T-helper 17 cell (primary cell): ENCODE measurements at regions not wholly inside any gene's neighbourhood (a gene's known extent, or its start where the extent isn't known, plus 50 kb on each side); places are given as distances from the start of the nearest gene placed in this dataset.

ENCODE experiments used
- ATAC-seq: fragments of 150-1000 bp; cut with Tn5 transposase; 2 replicates; pipeline ENCODE4 v1.10.0; 2021; ENCODE audit warnings: mild to moderate bottlenecking, moderate library complexity
- DNase-seq, 3 donors: peaks; one replicate each; pipeline versions ENCODE4 v3.0.0 to v3.0.0-alpha.2; 2020 to 2021
- H3K9me3 ChIP-seq: one replicate; pipeline ENCODE4 v1.7.0; 2013; ENCODE audit warnings: low read length, mild to moderate bottlenecking; ENCODE audit not compliant: control insufficient read depth, poor library complexity, severe bottlenecking
- H3K27ac Mint-ChIP-seq: one replicate; pipeline ENCODE4 v1.8.0; 2022; ENCODE audit warnings: mild to moderate bottlenecking, moderate library complexity, mixed read lengths
- H3K27me3 Mint-ChIP-seq: one replicate; pipeline ENCODE4 v1.8.0; 2022; ENCODE audit warnings: mixed read lengths
- H3K36me3 Mint-ChIP-seq: one replicate; pipeline ENCODE4 v1.8.0; 2022; ENCODE audit warnings: low read depth, mixed read lengths
- H3K4me1 Mint-ChIP-seq: one replicate; pipeline ENCODE4 v1.8.0; 2022; ENCODE audit warnings: mild to moderate bottlenecking, mixed read lengths
- H3K4me3 Mint-ChIP-seq: one replicate; pipeline ENCODE4 v1.8.0; 2022; ENCODE audit warnings: mild to moderate bottlenecking, moderate library complexity, mixed read lengths

DNA sequence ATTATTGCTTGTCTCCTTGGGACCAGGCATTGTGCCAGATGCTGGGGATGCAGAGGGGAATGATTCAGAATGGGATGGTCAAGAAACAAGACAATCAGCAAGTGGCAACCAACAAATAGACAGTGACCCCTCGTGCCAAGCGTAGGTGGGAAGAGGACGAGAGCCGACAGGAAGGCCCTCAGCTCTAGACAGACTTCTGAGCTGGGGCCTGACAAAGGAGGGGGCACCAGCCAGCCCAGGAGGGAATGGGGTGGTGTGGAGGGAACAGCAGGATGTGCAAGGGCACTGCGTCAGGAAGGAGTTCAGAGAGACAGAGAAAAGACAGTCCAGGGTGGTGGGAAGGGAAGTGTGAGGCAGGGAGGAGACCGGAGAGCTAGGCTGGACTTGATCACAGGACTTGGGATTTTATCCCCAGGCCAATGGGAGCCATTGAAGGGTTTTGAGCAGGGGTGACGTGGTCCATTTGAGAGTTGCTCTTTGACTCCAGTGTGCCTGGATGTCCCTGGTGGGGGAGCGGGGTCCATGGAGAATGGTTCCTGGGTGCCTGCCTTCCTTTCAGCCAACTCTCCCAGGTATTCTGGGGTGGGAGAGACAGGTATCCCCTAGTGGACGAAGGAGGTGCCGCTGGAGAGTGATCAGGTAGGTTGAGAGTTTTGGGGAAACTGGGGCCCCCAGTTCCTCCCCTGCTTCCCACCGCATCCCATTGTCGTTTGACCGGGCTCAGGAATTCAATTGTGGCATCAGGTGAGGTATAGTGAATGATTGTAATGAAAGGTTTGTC, 79.3 kb upstream of the ZNF618 start:
- ATAC-seq (no peak), DNase-seq (no peak)
- Mint-ChIP-seq H3K27ac (no peak overlapping the region), H3K36me3 (no peaks in the 10 kb centered on the region), H3K4me1 (no peaks in the 10 kb centered on the region), H3K4me3 (no peak overlapping the region), H3K27me3 (peaks cover 46% of the 10 kb centered on the region)
- H3K9me3 ChIP-seq = no peaks in the 10 kb centered on the region

GRCh38 chr9:113798062-113799030, 77.8 kb upstream of the ZNF618 start:
- H3K4me1 Mint-ChIP-seq = no peaks in the 10 kb centered on the region
- no peak overlapping the region for H3K27ac Mint-ChIP-seq
- H3K36me3 Mint-ChIP-seq = no peaks in the 10 kb centered on the region
- H3K4me3 Mint-ChIP-seq = no peak overlapping the region
- peaks cover 45% of the 10 kb centered on the region for H3K27me3 Mint-ChIP-seq
- no peaks in the 10 kb centered on the region for H3K9me3 ChIP-seq
- ATAC-seq = no peak
- DNase-seq = no peak

- Mint-ChIP-seq H3K27me3 (peaks cover 40% of the 10 kb centered on the region), H3K27ac (no peak overlapping the region), H3K4me3 (no peak overlapping the region), H3K4me1 (no peaks in the 10 kb centered on the region), H3K36me3 (no peaks in the 10 kb centered on the region)
- ATAC-seq = no peak
- H3K9me3 ChIP-seq = no peaks in the 10 kb centered on the region
- DNase-seq = no peak
Observed at GRCh38 chr9:113800276-113800675, 75.8 kb upstream of the ZNF618 start.

DNA sequence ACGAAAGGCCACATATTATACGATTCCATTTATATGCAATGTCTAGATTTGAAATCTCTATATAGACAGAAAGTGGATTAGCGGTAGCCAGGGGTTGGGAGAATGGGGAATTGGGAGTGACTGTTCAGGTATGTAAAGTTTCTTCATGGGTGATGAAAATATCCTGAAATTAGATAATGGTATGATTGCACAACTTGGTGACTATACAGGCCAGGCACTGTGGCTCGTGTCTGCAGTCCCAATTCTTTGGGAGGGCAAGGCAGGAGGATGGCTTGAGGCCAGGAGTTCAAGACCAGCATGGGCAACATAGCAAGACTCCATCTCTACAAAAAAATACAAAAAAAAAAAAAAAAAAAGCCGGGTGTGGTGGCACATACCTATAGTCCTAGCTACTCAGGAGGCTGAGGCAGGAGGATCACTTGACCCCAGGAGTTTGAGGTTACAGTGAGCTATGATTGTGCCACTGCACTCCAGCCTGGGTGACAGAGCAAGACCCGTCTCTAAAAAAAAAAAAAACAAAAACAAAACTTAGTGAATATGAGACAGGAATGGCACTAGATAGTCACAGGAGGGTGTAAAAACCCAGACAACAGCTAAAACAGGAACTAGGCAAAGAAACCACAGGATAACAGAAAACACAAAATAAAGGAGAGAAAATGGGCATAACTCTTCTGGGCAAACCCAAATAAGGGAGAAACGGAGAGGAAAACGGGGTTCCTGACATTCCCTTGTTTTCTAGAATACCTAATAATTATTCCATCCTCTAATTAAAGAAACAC, 72.1 kb upstream of the ZNF618 start:
- Mint-ChIP-seq H3K27ac (no peak overlapping the region), H3K27me3 (peaks cover 40% of the 10 kb centered on the region), H3K36me3 (no peaks in the 10 kb centered on the region), H3K4me3 (no peak overlapping the region), H3K4me1 (no peaks in the 10 kb centered on the region)
- ATAC-seq = no peak
- no peaks in the 10 kb centered on the region for H3K9me3 ChIP-seq
- no peak for DNase-seq

- no peak for ATAC-seq
- Mint-ChIP-seq H3K27ac (no peak overlapping the region), H3K4me3 (no peak overlapping the region), H3K36me3 (no peaks in the 10 kb centered on the region), H3K4me1 (no peaks in the 10 kb centered on the region), H3K27me3 (peaks cover 27% of the 10 kb centered on the region)
- no peaks in the 10 kb centered on the region for H3K9me3 ChIP-seq
- no peak for DNase-seq
Observed at GRCh38 chr9:113805486-113806132, 70.5 kb upstream of the ZNF618 start.

GRCh38 chr9:113807173-113808061, 68.7 kb upstream of the ZNF618 start:
- no peak overlapping the region for H3K27ac Mint-ChIP-seq
- H3K9me3 ChIP-seq = no peaks in the 10 kb centered on the region
- peak; percentile 35 for ATAC-seq

DNA sequence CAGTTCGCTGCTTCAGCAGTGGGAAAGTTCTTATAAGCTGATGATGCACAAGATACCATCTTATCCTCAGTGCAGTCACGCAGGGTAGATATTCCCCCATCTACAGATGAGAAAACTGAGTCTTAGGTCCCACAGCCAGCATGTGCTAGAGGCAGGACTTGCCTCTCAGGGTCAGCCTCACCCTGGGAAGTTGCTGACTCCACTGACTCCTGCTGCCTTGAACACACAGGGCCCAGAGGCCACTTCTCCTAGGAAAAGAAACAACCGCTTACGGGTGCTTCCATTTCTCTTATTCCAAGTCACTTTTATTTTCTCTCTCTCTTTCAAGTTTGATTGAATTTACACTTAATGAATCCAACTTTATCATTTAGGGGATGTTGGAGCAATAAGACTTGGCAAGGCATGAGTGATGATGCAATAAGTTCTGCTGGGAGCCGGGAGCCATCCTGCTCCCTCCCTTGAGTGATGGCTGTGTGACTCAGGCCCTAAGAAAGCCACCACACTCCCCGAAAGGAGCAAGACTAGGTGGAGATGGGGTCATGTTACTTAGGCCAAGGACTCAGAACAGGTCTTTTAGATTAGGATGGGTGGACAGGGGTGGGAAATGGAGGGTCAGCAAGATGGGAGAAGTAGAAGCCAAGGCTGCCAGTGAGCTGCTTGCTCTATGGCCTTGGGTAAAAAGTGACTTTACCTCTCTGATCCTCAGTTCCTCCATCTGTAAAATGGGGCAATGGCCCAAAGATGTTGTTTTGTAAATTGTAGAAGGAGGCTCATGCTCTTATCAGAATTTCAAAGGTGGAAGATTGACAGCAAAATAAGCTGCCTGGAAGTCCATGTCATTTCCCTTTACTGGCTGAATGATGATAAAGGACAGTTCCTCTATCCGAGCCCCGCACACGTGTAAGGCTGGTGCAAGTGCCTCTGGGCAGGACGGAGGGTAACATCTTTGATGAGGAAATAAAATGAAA, 67.4 kb upstream of the ZNF618 start:
- no peak overlapping the region for H3K4me3 Mint-ChIP-seq
- H3K36me3 Mint-ChIP-seq = peaks cover 3% of the 10 kb centered on the region
- H3K9me3 ChIP-seq = no peaks in the 10 kb centered on the region
- H3K27ac Mint-ChIP-seq = no peak overlapping the region
- H3K4me1 Mint-ChIP-seq = no peaks in the 10 kb centered on the region
- DNase-seq = no peak
- ATAC-seq = no peak
- peaks cover 34% of the 10 kb centered on the region for H3K27me3 Mint-ChIP-seq

More at GRCh38 chr9:113807173-113808061, 68.7 kb upstream of the ZNF618 start:
- H3K4me1 Mint-ChIP-seq = no peaks in the 10 kb centered on the region
- DNase-seq = no peak
- peaks cover 25% of the 10 kb centered on the region for H3K27me3 Mint-ChIP-seq
- H3K4me3 Mint-ChIP-seq = no peak overlapping the region
- H3K36me3 Mint-ChIP-seq = no peaks in the 10 kb centered on the region

GRCh38 chr9:113817171-113817570, 58.9 kb upstream of the ZNF618 start:
- H3K4me3 Mint-ChIP-seq = no peak overlapping the region
- no peaks in the 10 kb centered on the region for H3K9me3 ChIP-seq
- DNase-seq (no peak), ATAC-seq (no peak)
- H3K36me3 Mint-ChIP-seq = peaks cover 4% of the 10 kb centered on the region
- no peaks in the 10 kb centered on the region for H3K4me1 Mint-ChIP-seq
- no peak overlapping the region for H3K27ac Mint-ChIP-seq
- H3K27me3 Mint-ChIP-seq = peaks cover 50% of the 10 kb centered on the region

DNA sequence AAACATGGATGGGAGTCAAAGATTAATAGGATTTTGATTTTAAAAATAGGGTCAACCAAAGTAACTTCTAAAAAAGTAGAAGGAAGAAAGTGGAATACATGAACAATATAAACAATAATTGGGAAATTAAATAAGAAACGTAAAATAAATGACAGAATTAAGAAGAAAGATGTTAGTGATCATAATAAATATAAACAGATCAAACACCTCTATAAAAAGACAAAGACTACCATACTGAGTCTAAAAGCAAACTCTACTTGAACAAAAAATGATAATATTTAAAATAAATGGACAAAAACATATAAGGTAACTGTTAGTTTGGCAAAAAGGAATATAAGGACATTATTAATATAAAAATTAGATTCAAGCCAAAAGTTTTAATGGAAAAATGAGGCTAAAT, 57.7 kb upstream of the ZNF618 start:
- H3K36me3 Mint-ChIP-seq = peaks cover 2% of the 10 kb centered on the region
- H3K27ac Mint-ChIP-seq = no peak overlapping the region
- H3K27me3 Mint-ChIP-seq = peaks cover 38% of the 10 kb centered on the region
- H3K4me1 Mint-ChIP-seq = no peaks in the 10 kb centered on the region
- ATAC-seq (no peak), DNase-seq (no peak)
- no peak overlapping the region for H3K4me3 Mint-ChIP-seq
- no peaks in the 10 kb centered on the region for H3K9me3 ChIP-seq

GRCh38 chr9:113822315-113822714, 53.8 kb upstream of the ZNF618 start:
- Mint-ChIP-seq H3K36me3 (peaks cover 2% of the 10 kb centered on the region), H3K4me1 (no peaks in the 10 kb centered on the region), H3K27me3 (peaks cover 16% of the 10 kb centered on the region), H3K27ac (no peak overlapping the region), H3K4me3 (no peak overlapping the region)
- ATAC-seq (no peak), DNase-seq (no peak)
- H3K9me3 ChIP-seq = no peaks in the 10 kb centered on the region

DNA sequence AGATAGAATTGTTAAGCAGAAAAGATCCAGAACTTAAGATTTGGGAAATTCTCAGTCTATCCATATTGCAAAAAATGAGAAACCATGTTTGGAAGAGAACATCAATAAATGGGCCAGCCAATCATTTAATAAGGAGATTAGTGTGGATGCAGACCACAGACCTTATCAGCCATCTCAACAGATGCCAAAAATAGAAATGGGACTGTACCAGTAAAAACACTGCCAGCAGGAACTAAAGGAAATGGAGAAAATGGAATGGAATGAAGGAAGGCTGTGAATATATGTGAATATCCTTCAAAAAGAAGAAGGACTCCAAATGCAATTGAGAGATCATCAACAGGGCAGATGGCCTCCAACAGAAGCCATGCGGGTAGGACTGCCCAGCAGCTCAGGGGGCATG, 52.7 kb upstream of the ZNF618 start:
- Mint-ChIP-seq H3K36me3 (peaks cover 2% of the 10 kb centered on the region), H3K4me1 (no peaks in the 10 kb centered on the region), H3K27ac (no peak overlapping the region), H3K27me3 (peaks cover 15% of the 10 kb centered on the region), H3K4me3 (no peak overlapping the region)
- no peak for DNase-seq
- no peaks in the 10 kb centered on the region for H3K9me3 ChIP-seq
- no peak for ATAC-seq
